ENCODE measurements at regions not wholly inside any gene's neighbourhood (a gene's known extent, or its start where the extent isn't known, plus 50 kb on each side); places are given as distances from the start of the nearest gene placed in this dataset.

DNA sequence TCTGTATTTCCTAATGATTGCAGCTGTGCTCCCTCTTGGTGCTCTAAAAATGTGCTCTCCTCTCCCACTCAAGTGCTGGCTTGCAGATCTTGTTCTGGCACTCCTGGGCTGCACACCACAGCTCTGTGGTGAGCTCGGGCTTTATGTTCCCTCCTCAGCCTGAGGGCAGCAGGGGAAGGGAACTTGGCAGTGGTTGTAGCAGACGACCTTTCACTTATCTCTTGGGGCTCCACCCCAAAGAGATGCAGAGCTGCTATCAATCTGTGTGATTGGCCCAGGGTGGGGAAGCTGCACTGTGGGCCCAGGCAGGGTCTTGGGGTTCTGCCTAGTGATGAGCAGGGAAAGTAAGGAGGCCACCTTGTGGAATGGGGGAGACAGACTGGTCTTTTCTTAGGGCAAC, 143.5 kb upstream of the GORAB start:
- TF ChIP-seq POLR2A (IDR thresholded peaks at IDR 0.05), result no peak
- TF ChIP-seq, protein P1, sequence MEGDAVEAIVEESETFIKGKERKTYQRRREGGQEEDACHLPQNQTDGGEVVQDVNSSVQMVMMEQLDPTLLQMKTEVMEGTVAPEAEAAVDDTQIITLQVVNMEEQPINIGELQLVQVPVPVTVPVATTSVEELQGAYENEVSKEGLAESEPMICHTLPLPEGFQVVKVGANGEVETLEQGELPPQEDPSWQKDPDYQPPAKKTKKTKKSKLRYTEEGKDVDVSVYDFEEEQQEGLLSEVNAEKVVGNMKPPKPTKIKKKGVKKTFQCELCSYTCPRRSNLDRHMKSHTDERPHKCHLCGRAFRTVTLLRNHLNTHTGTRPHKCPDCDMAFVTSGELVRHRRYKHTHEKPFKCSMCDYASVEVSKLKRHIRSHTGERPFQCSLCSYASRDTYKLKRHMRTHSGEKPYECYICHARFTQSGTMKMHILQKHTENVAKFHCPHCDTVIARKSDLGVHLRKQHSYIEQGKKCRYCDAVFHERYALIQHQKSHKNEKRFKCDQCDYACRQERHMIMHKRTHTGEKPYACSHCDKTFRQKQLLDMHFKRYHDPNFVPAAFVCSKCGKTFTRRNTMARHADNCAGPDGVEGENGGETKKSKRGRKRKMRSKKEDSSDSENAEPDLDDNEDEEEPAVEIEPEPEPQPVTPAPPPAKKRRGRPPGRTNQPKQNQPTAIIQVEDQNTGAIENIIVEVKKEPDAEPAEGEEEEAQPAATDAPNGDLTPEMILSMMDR (IDR thresholded peaks at IDR 0.05), result no peak

All from Peyer's patch (tissue), 4 donors.